ENCODE measurements at regions not wholly inside any gene's neighbourhood (a gene's known extent, or its start where the extent isn't known, plus 50 kb on each side); places are given as distances from the start of the nearest gene placed in this dataset.
A peak's percentile ranks its signal among the peaks of the same experiment; 100 is the strongest.
"Not testable (repeated sequence)": the region's sequence is repeated elsewhere in the genome, so short reads cannot be mapped to it uniquely, and the experiment has no call there.

DNA sequence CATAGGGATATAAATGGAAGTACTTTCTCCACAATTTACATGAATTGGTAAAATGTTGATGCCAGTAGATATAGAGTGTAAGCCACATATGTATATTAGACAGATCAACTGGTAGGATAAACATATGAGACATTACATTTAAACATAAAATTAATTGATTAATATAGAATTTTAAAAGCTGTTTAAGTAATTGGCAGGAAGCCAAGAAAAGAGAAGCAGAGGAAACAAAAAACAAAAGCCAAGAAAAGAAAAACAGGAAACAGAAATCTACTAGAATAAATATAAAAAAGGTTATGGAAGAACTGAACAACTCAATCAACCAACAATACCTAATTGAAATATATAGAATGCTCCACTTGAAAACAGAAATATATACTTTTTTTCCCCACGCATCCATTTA lies 920.1 kb upstream of the TMEFF2 start:
- peak; percentile 1 for DNase-seq (ENCODE audit: low read depth)

DNA sequence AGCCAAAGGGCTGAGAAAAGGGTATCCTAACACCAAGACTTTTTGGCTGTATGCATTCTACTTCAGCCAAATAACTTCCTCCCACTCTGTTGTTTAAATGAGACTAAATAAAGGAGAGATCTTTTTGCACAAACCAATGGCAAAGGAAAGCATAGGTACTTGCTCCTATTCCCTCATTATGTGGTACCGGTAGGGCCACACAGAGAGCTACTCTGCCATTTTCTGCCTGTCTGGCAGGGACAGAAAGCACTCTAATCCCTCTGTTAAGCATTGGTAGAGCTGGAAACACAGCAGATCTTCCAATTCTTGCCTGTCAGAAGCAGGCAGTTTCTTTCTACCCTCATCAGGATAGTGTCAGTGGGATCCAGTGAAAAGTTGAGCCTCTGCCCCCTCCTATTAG lies 918.3 kb upstream of the TMEFF2 start:
- Histone ChIP-seq H3K9me3 (ENCODE audit: control insufficient read depth, low read length) (no peaks in the 10 kb centered on the region), H3K9ac (ENCODE audit: low read length) (no peak overlapping the region), H3K4me3 (ENCODE audit: low read length) (no peak overlapping the region), H3K27me3 (replicated peaks; ENCODE audit: control insufficient read depth, insufficient read depth, low read length) (no peaks in the 10 kb centered on the region), H3K36me3 (ENCODE audit: control insufficient read depth, insufficient read depth, low read length, severe bottlenecking) (no peaks in the 10 kb centered on the region), H3K4me1 (ENCODE audit: control insufficient read depth, insufficient read depth, low read length) (no peaks in the 10 kb centered on the region)
- DNase-seq (ENCODE audit: low read depth), result no peak

More for the DNA sequence above, 920.1 kb upstream of the TMEFF2 start:
- Histone ChIP-seq H3K36me3 (ENCODE audit: control insufficient read depth, insufficient read depth, low read length, severe bottlenecking) (no peaks in the 10 kb centered on the region), H3K9me3 (ENCODE audit: control insufficient read depth, low read length) (no peaks in the 10 kb centered on the region), H3K4me3 (ENCODE audit: low read length) (no peak overlapping the region), H3K27me3 (replicated peaks; ENCODE audit: control insufficient read depth, insufficient read depth, low read length) (no peaks in the 10 kb centered on the region), H3K4me1 (ENCODE audit: control insufficient read depth, insufficient read depth, low read length) (no peaks in the 10 kb centered on the region), H3K9ac (ENCODE audit: low read length) (no peak overlapping the region)

DNA sequence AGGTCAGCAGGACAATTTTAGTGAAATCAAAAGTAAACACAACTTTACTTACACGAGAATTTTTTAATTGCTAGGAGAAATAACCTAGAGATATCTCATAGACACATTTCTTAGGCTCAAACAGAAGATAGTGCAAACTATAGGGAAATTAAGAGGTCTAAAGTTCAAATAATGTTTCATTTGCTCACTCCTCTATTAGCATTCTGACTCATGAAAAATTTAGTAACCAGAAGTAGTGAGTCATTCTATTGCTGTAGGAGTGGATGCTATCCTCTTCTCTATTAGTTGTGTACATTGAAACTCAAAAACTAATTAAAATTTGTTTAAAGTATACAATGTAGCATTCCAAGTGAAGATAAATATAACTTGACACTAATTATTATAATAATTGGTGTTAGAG lies 908.3 kb upstream of the TMEFF2 start:
- Histone ChIP-seq H3K36me3 (ENCODE audit: control insufficient read depth, insufficient read depth, low read length, severe bottlenecking) (no peaks in the 10 kb centered on the region), H3K9me3 (ENCODE audit: control insufficient read depth, low read length) (no peaks in the 10 kb centered on the region), H3K9ac (ENCODE audit: low read length) (no peak overlapping the region), H3K4me1 (ENCODE audit: control insufficient read depth, insufficient read depth, low read length) (peaks cover 5% of the 10 kb centered on the region), H3K27me3 (replicated peaks; ENCODE audit: control insufficient read depth, insufficient read depth, low read length) (no peaks in the 10 kb centered on the region), H3K4me3 (ENCODE audit: low read length) (no peak overlapping the region)
- DNase-seq (ENCODE audit: low read depth), result peak; percentile 40

DNA sequence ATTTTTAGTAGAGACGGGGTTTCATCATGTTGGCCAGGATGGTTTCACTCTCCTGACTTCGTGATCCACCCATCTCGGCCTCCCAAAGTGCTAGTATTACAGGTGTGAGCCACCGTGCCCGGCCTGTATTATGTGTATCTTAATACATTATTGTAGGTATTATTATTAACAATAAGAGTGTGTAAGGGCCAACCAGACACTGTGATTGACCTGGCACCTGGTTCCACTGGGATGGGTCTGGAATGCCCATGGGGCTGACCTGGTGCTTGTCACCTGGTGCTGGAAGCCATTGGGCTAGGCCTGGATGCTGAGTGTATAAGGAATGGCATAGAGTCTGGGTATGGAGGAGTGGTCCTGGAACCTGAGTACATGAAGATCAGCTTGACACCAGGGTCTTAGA lies 906.9 kb upstream of the TMEFF2 start:
- H3K36me3 ChIP-seq (ENCODE audit: control insufficient read depth, insufficient read depth, low read length, severe bottlenecking), result no peaks in the 10 kb centered on the region
- H3K27me3 ChIP-seq (replicated peaks; ENCODE audit: control insufficient read depth, insufficient read depth, low read length), result no peaks in the 10 kb centered on the region
- no peaks in the 10 kb centered on the region for H3K9me3 ChIP-seq (ENCODE audit: control insufficient read depth, low read length)
- no peak overlapping the region for H3K4me3 ChIP-seq (ENCODE audit: low read length)
- H3K9ac ChIP-seq (ENCODE audit: low read length), result no peak overlapping the region
- DNase-seq (ENCODE audit: low read depth), result no peak
- peaks cover 5% of the 10 kb centered on the region for H3K4me1 ChIP-seq (ENCODE audit: control insufficient read depth, insufficient read depth, low read length)

DNA sequence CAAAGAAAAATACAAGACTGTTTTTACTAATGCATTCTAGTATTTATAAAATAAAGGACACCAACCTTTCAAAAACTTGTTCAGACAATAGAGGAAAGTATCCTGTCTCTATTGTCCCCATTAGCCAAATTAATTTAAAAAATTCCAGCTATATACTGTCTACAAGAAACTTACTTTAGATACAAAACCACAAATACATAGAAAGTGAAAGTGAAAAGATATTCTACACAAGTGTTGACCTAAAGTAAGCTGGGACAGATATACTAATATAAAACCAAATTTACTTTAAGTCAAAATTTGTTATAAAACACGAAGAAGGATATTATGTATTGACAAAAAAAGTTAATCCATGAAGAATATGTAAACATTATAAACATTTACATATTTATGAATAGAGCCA lies 893.3 kb upstream of the TMEFF2 start:
- Histone ChIP-seq H3K27me3 (replicated peaks; ENCODE audit: control insufficient read depth, insufficient read depth, low read length) (no peaks in the 10 kb centered on the region), H3K36me3 (ENCODE audit: control insufficient read depth, insufficient read depth, low read length, severe bottlenecking) (no peaks in the 10 kb centered on the region), H3K4me3 (ENCODE audit: low read length) (no peak overlapping the region), H3K4me1 (ENCODE audit: control insufficient read depth, insufficient read depth, low read length) (no peaks in the 10 kb centered on the region), H3K9me3 (ENCODE audit: control insufficient read depth, low read length) (no peaks in the 10 kb centered on the region), H3K9ac (ENCODE audit: low read length) (no peak overlapping the region)
- no peak for DNase-seq (ENCODE audit: low read depth)

DNA sequence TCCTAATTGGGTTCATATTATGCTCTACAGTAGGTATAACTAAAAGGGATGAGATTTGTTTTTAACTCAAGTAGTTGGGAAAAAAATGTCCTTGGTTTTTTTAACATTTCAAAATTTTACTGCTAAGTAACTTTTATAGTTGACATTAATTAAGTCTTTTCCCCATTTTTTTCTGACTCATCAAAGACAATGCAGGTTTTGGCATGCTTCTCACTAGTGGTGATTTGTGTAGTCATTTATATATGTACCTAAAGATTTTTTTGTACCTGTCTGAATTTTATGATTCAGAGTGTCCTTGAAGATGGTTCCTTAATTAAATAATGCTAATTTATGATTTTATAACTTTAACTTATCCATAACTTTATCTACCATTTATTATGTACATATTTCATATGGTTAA lies 882.3 kb upstream of the TMEFF2 start:
- Histone ChIP-seq H3K4me3 (ENCODE audit: low read length) (no peak overlapping the region), H3K9me3 (ENCODE audit: control insufficient read depth, low read length) (no peaks in the 10 kb centered on the region), H3K4me1 (ENCODE audit: control insufficient read depth, insufficient read depth, low read length) (no peaks in the 10 kb centered on the region), H3K36me3 (ENCODE audit: control insufficient read depth, insufficient read depth, low read length, severe bottlenecking) (no peaks in the 10 kb centered on the region), H3K27me3 (replicated peaks; ENCODE audit: control insufficient read depth, insufficient read depth, low read length) (no peaks in the 10 kb centered on the region), H3K9ac (ENCODE audit: low read length) (no peak overlapping the region)
- no peak for DNase-seq (ENCODE audit: low read depth)

DNA sequence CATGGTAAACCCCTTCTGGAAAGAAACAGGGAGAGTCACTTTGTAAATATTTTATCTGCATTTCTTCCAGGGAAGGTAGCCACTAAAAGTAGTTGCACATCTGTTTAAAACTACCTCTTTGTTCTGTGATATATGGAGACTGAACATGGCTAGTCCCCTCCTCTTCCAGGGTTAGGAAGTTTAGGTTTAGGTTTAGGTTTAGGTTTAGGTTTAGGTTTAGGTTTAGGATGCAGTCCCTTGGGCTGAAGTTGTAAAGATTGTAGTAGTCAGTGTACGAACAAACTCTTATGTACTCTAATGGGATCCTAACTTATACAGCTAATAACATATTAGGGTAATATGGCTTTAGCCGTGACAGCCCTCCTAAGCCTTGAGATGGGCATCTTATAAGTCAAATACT lies 880.2 kb upstream of the TMEFF2 start:
- no peak for DNase-seq (ENCODE audit: low read depth)
- H3K9me3 ChIP-seq (ENCODE audit: control insufficient read depth, low read length), result no peaks in the 10 kb centered on the region
- H3K36me3 ChIP-seq (ENCODE audit: control insufficient read depth, insufficient read depth, low read length, severe bottlenecking), result no peaks in the 10 kb centered on the region
- no peak overlapping the region for H3K9ac ChIP-seq (ENCODE audit: low read length)
- H3K4me1 ChIP-seq (ENCODE audit: control insufficient read depth, insufficient read depth, low read length), result no peaks in the 10 kb centered on the region
- H3K4me3 ChIP-seq (ENCODE audit: low read length), result no peak overlapping the region
- H3K27me3 ChIP-seq (replicated peaks; ENCODE audit: control insufficient read depth, insufficient read depth, low read length), result no peaks in the 10 kb centered on the region

DNA sequence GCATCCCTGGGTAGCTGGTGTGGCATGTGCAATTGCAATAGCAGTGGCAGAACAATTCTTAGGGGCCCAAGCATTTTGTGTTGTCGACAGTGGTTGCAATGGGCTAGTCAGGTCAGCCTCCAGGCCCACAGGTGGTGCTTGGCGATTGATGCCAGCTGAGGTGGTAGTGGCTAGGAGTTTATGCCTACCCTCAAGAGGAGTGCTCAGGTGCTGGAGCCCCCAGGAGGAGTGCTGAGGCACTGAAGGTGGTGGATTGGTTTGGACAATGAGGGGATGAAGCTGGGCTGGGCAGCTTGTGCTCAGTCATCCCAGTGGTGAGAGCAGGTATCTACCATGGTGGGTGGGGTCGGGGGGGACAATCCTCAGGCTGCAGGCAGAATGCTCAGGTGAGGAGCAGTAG lies 877.9 kb upstream of the TMEFF2 start:
- no peak overlapping the region for H3K9ac ChIP-seq (ENCODE audit: low read length)
- no peaks in the 10 kb centered on the region for H3K36me3 ChIP-seq (ENCODE audit: control insufficient read depth, insufficient read depth, low read length, severe bottlenecking)
- no peaks in the 10 kb centered on the region for H3K4me1 ChIP-seq (ENCODE audit: control insufficient read depth, insufficient read depth, low read length)
- H3K9me3 ChIP-seq (ENCODE audit: control insufficient read depth, low read length), result no peaks in the 10 kb centered on the region
- no peak for DNase-seq (ENCODE audit: low read depth)
- H3K27me3 ChIP-seq (replicated peaks; ENCODE audit: control insufficient read depth, insufficient read depth, low read length), result no peaks in the 10 kb centered on the region
- H3K4me3 ChIP-seq (ENCODE audit: low read length), result no peak overlapping the region

DNA sequence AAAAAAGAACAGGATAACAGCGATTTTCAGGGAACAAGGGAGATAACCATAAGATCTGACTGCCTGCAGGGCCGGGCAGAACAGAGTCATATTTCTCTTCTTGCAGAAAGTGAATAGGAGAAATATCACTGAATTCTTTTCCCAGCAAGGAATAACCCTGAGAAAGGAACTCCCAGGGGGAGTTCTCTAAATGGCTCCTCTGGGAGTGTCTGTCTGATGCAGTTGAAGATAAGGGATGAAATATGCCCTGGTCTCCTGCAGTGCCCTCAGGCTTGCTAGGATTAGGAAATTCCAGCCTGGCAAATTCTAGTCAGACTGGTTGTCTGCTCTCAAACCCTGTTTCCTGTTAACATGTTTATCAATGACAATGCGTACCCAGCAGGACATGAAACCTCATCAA lies 830.8 kb upstream of the TMEFF2 start:
- not testable (repeated sequence) for H3K4me3 ChIP-seq (ENCODE audit: low read length); DNase-seq (ENCODE audit: low read depth); H3K9ac ChIP-seq (ENCODE audit: low read length); H3K27me3 ChIP-seq (replicated peaks; ENCODE audit: control insufficient read depth, insufficient read depth, low read length); H3K4me1 ChIP-seq (ENCODE audit: control insufficient read depth, insufficient read depth, low read length); H3K36me3 ChIP-seq (ENCODE audit: control insufficient read depth, insufficient read depth, low read length, severe bottlenecking)
- H3K9me3 ChIP-seq (ENCODE audit: control insufficient read depth, low read length), result peaks cover 13% of the 10 kb centered on the region

DNA sequence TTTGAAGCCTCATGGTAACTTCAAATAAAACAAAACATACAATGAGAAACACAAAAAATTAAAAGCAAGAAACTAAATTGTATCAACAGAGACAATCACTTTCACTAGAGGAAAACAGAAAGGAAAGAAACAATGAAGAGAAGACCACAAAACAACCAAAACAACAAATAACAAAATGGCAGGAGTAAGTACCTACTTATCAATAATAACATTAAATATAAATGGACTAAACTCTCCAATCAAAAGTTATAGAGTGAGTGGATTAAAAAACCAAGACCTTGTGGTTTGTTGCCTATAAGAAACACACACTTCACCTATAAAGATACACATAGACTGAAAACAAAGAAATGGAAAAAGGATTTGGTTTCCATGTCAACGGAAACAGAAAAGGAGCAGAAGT lies 830.1 kb upstream of the TMEFF2 start:
- Histone ChIP-seq H3K9me3 (ENCODE audit: control insufficient read depth, low read length) (peaks cover 13% of the 10 kb centered on the region), H3K27me3 (replicated peaks; ENCODE audit: control insufficient read depth, insufficient read depth, low read length) (no peaks in the 10 kb centered on the region), H3K4me1 (ENCODE audit: control insufficient read depth, insufficient read depth, low read length) (no peaks in the 10 kb centered on the region), H3K4me3 (ENCODE audit: low read length) (no peak overlapping the region), H3K9ac (ENCODE audit: low read length) (no peak overlapping the region), H3K36me3 (ENCODE audit: control insufficient read depth, insufficient read depth, low read length, severe bottlenecking) (no peaks in the 10 kb centered on the region)
- DNase-seq (ENCODE audit: low read depth), result no peak

DNA sequence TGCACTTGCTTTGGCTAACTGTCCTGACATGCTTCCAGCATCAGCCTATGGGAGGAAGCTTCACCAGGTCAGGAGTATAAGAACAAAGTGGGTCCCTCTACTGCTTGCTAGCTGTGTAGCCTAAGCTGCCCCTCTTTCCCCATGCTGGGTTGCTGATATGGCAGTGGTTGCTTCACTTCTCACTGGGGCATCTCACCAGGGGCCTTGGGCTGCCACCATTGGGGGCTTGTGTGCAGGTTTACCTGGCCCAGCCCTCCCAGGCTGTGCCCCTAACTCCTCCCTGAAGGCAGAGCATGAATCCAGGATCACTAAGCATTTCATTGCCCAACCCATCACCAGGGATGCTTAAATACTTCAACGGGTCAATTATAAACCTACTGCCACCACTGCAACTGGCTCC lies 817.1 kb upstream of the TMEFF2 start:
- no peak for DNase-seq (ENCODE audit: low read depth)
- no peak overlapping the region for H3K4me3 ChIP-seq (ENCODE audit: low read length)
- H3K36me3 ChIP-seq (ENCODE audit: control insufficient read depth, insufficient read depth, low read length, severe bottlenecking), result no peaks in the 10 kb centered on the region
- no peak overlapping the region for H3K9ac ChIP-seq (ENCODE audit: low read length)
- H3K9me3 ChIP-seq (ENCODE audit: control insufficient read depth, low read length), result no peaks in the 10 kb centered on the region
- no peaks in the 10 kb centered on the region for H3K27me3 ChIP-seq (replicated peaks; ENCODE audit: control insufficient read depth, insufficient read depth, low read length)
- H3K4me1 ChIP-seq (ENCODE audit: control insufficient read depth, insufficient read depth, low read length), result no peaks in the 10 kb centered on the region

DNA sequence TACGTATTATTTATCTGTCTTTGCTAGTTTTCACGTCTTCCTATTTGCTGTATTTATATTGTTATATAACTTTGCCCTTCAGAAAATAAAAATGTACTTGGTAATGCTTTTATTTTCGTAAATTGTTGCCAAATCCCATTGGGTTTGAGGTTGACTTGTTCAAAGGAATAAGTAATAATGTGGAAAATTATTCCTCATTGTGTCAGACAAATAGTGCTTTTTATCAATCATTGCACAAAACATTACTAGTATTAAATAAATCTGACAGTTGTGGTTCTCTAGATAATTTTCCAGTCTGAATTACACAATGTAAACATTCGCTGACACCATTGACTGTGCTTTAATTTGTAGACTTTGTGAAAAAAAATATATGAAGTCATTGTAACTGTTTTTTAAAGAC lies 798.3 kb upstream of the TMEFF2 start:
- H3K4me1 ChIP-seq (ENCODE audit: control insufficient read depth, insufficient read depth, low read length), result no peaks in the 10 kb centered on the region
- no peaks in the 10 kb centered on the region for H3K27me3 ChIP-seq (replicated peaks; ENCODE audit: control insufficient read depth, insufficient read depth, low read length)
- no peaks in the 10 kb centered on the region for H3K9me3 ChIP-seq (ENCODE audit: control insufficient read depth, low read length)
- H3K4me3 ChIP-seq (ENCODE audit: low read length), result no peak overlapping the region
- DNase-seq (ENCODE audit: low read depth), result no peak
- no peaks in the 10 kb centered on the region for H3K36me3 ChIP-seq (ENCODE audit: control insufficient read depth, insufficient read depth, low read length, severe bottlenecking)
- H3K9ac ChIP-seq (ENCODE audit: low read length), result no peak overlapping the region
